GM13976 (cell line): ENCODE measurements at regions not wholly inside any gene's neighbourhood (a gene's known extent, or its start where the extent isn't known, plus 50 kb on each side); places are given as distances from the start of the nearest gene placed in this dataset.
"Not testable (repeated sequence)": the region's sequence is repeated elsewhere in the genome, so short reads cannot be mapped to it uniquely, and the experiment has no call there.

Source experiments
- DNase-seq: peaks from one replicate; pipeline ENCODE4 v3.0.0; 2012; ENCODE audit warnings: low spot score
- in situ Hi-C: fragments of 300-500 bp; cut with MboI; formaldehyde crosslinking; loops from one replicate; pipeline ENCODE4 v1.12.0; 2022; ENCODE audit warnings: low sequenced_read_pairs, mixed read lengths, inconsistent platforms; ENCODE audit not compliant: unreplicated experiment

DNA sequence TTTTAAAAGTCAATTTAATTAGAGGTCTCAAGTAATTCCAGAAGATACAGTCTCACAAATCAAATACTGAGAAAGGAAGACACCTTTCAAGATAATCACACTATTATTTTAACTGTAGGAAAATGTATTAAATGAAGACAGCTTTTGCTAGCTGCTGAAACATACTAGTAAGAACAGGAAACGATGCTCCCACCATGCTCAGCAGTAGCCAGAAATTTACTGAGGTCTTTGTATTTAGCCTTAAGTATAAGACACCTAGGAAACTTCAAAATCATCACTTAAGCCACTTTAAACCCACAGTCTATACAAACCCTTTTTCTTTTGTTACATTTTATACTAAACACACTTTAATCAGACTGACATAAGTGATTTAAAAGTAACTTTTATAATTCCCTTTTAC is 72.7 kb upstream of the NPIPB12 start:
- in situ Hi-C loops, DNase-seq: not testable (repeated sequence)

DNA sequence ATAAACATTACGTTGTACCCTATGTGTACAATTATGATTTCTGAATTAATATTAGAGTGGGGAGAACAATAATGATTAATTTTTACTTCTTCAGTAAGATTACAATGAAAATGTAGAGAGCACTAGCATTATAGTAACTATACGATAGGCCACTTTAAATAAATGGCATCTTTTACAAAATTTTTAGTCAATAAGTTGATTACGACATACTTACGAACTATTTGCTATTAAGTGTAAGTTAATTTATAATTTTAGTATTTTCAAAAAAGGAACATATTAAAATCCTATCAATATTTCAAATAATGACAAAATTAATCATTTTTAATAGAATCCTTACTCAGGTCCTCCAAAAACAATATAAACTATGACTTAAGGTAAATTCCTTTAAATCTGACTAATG is 75.6 kb upstream of the NPIPB12 start:
- in situ Hi-C loops, DNase-seq: not testable (repeated sequence)

DNA sequence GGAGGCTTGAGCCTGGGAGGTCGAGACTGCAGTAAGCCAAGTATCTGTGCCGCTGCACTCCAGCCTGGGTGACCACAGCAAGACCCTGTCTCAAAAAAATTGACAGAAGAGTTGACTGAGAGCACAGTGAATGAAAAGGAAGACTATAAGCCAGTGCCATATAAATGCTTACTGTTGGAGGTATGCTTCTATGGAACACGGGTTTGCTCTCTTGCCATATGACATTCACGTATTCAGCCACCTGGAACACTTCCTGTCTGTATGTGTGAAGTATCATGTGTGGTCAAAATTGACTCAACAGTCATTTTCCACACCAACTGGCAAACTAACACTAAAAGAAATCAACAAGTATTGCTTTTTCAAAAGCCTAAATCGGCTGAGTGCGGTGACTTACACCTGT is 71.1 kb upstream of the SPN start:
- DNase-seq, in situ Hi-C loops: not testable (repeated sequence)

DNA sequence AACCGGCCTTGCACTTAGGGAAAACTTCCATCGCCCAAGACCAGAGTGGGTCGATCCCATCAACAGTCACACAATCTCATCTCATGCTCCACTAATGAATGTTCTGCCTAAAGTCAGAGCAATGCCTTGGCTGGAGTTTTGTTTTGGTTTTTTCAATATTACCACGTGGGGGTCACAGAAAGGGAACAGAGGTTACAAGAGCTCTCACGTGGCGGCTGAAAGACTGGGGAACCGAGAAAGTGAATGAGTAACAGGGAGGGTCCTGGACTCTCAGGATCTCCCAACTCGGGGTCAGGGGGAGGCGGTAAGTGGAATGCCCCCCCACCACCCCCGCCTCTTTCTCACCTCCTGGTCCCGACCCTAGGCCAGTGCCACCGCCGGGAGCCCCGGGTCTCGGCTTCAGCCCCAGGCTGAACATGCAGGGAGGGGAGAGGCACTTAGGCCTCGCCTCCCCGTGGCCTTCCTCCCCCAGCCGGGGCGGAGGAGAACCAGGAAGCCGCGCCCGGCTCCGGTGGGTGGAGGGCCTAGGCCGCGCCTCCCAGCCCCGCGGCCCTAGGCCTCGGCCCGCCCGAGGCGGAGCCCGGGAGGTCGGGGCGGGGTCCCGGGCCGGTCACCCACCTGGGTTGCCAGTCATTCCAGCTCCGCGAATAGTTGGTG is 68.7 kb upstream of the SPN start:
- peak; percentile 46 for DNase-seq
- in situ Hi-C loops = not testable (repeated sequence)

DNA sequence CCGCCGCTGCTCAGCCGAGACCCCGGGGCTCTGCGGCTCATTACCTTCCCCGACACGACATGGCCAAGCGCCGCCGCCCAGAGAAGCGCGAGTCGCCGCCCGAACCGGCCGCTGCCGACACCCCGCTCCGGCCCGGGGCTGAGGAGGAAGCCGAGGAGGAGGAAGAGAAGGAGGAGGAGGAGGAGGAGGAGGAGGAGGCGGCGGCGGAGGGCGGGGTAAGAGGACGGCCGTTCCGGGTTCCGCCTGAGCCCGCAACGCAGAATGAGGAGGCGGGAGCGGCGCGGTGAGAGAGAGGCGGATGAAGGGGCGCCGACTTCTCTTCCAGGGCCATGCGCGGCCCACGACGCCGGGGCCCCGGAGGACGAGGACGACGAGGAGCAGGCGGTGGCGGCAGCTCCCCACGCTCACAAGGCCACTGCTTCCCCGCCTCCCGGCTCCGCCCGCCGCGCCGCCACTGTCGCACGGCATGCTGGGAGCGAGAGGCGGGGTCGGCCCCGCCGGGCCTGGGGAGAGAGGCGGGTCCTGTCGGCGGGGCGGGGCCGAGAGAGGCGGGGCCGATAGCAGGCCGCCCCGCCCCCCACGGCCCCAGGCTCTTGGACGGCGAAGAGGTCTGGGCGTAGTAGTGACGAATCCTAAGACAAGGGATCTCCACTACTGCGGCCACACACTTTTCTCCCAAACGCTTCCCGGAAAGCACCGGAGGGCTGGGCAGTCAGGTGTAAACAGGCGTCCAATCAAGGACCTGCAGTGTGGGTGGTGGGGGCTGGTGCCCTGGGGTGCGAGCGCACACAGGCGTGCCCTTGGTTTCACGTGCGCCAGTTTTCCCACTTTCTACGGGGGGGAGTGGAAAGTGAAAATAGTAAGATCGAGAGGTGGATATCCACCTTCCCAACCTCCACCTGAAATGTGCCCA is 67.9 kb upstream of the SPN start:
- in situ Hi-C loops = not testable (repeated sequence)
- DNase-seq = peak; percentile 70

DNA sequence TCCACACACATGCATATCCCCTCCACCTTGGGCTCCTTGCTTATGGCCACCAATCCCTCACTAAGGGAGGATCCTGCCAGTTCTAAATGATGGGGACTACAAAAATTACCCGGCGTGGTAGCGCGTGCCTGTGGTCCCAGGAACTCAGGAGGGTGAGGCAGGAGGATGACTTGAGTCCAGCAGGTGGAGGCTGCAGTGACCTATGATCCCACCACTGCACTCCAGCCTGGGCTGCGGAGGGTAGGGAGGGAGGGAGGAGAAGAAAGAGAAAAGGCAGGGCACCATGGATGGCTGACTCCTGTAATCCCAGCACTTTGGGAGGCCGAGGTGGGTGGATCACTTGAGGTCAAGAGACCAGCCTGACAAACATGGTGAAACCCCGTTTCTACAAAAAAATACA is 66.0 kb upstream of the SPN start:
- in situ Hi-C loops, DNase-seq: not testable (repeated sequence)

DNA sequence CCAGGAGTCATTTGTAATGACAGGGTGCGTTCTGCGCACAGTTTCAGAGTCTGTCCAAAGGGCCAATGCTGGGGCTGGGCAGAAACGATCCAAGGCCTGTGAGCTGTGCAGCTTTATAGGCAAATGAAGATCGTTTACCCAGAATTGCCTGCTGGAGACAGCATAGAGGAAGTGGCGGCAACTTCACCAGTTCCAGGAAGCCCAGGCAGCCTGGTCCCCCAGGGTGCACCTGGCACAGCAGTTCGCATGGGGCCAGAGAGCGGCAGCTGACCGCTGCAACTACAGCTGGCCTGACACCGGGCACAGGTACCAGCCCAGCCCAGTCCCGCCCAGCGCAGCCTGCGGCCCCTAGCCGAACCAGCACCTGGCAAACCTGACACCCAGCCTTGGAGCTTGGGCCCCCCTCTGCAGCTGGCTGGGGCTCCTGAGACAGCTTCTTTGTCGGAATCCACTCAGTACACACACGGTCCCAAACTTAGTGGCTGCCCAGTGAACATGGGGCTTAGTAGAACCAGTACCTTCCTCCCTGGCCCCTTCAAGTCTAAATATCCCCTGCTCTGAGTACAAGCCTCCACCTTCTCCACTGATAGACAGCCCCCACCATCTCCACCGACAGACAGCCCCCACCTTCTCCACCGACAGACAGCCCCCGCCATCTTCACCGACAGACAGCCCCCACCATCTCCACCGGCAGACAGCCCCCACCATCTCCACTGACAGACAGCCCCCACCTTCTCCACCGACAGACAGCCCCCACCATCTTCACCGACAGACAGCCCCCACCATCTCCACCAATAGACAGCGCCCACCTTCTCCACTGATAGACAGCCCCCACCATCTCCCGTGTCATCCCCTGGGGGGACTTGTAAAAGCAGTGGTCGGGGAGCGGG is 62.7 kb upstream of the SPN start:
- peak; percentile 28 for DNase-seq
- in situ Hi-C loops = not testable (repeated sequence)

DNA sequence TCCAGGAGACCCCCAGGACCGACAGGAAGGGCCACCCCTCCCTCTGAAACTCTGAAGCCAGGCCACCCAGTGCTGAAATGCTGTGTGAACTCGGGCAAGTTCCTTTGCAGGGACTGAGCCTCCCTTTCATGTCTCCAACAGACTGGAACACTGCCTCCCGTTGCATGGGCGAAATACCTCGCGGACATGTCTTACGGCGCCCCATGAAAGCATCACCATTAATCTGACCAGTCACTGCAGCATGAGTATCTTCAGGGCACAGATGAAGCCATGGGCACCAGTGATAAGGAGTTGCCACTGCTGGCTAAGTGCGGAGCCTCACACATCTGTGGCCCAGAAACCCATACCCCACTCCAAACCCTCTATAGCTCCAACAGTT is 60.8 kb upstream of the SPN start:
- DNase-seq, in situ Hi-C loops: not testable (repeated sequence)

DNA sequence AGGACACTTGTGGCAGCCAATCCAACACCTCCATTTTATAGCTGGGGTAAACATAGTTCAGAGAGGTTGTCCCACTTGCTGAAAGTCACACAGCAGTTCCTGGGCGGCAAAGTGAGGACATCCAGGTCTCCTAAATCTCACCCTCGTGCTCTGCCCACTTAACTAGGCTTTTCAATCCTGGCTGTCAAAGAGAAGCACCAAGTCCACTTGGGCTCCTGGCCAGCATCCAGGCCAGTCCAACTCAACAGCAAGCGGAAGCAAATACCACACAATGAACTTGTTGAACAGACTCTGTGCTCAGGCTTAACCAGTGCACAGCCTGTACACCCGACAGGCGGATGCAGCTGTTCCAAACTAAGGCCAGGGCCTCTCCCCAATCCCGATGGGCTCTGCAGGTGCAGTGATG is 60.4 kb upstream of the SPN start:
- DNase-seq, in situ Hi-C loops: not testable (repeated sequence)

DNA sequence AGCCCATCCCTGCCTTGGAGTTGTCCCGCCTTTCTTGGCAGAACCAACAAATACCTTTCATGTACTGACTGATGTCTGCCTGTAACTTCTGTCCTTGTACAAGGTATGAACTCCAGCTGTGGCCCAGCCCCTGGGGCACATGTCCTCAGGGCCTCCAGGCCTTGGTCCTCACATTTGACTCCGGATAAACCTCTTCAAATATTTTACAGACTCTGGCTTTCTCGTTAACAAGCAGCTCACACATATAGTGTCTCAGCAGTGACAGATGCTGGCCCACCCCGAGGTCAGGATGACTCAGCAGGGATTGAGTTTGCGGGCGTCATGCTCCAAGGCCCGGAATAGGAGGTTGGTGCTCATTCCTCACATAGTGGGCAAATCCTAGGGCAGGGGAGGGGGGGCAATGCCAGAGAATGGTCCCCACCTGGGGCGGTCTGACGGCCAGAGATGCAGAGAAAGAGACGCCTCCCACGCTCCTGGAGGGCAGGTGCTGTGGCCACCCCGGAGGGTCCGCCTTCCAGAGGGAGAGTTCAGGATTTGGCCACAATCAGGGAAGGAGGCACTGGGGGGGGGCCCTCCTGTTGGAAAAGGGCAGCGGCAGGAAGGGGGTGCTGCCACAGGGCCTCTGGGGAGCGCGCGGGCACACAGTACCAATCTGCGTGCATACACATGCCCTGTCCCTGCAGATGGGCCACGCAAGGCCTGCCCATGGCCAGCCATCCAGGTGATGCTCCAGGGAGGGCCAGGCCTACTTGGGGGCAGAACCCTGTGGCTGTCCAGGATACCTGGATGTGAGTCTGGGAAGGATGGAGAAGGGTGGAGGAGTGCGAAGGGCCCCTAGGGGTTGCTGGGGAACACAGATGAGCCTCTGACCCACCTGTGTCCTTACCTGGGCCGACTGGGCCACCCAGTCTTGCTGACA is 58.2 kb upstream of the SPN start:
- in situ Hi-C loops, DNase-seq: not testable (repeated sequence)

DNA sequence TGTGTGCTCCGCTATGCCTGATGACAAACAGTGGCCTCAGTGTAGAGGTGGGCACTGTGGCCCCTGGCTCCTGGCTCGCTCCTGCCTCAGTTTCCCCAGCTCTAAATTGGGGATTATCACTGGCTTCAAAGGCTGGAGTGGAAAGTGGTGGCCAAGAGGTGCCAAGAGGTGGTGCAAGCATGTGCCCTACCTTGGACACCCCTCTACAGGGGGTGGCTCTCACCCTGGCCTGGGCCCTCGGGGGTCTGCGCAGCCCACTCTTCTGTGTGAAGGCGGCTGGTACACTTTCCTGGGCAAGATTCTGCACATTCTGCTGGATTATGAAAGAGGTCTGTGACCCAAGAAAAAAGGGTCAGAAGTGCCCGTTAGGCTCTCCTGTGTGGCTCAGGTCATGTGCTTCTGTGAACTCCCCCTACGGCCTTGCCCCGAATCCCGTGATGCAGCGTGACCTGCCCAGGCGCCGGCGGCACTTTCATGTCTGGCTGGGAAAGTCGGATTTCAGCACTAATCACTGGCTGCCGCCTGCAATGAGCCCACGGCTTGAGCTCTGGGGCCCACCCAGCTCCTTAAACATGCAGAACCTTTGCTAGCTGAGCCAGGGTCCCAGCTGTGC is 57.3 kb upstream of the SPN start:
- in situ Hi-C loops, DNase-seq: not testable (repeated sequence)

DNA sequence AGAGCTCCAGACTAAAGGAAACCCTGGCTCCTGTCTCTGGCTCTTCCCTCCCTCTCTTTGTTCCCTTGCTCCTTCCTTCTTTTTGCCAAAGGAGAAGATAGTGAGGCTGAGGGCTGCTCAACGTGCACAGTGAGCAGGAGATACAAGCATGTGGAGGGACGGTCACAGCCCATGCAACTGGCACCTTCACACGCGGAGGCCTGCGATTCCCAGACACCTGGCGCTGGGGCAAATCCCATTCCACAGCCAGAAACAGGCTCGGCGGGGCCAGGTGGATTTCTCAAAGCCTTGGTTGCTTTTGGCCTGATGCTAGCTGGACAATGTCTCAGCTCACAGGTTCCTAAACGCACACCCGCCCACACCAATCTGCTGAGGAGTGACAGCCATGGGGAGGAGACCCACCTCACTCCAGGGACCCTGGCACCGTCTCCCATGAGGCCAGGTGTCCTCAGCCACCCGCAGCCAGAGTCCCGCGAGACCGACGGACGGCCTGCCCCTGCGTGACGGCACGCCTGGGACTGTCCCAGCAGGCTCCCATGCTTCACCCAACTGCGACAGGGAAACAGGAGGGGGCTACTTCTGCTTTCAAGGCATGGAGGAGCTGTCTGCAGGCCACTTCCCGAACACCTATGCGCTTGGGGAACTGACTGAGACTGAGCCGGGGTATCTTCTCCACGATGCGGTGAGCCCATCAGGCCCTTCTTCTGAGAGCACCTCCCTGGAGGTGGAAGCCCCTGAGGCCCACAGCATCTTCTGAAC is 56.2 kb upstream of the SPN start:
- in situ Hi-C loops, DNase-seq: not testable (repeated sequence)

DNA sequence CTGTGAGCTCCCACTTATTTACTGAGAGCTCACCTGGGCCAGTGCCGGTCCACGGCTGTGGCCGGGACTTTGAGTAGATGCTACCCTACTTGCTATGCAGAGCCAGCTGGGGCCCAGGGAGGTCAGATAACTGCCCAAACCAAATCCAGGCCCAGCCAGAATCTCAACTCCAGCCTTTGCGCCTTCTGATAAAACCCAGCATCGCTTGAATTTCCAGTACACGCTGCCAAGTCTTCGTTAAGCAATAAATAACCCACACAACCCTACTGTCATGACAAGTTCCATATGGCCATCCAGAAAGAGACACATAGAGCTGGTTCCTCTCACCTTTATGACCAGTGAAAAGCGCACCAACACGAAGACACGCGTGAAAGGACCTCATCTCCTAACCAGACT is 55.6 kb upstream of the SPN start:
- DNase-seq = not testable (repeated sequence)

DNA sequence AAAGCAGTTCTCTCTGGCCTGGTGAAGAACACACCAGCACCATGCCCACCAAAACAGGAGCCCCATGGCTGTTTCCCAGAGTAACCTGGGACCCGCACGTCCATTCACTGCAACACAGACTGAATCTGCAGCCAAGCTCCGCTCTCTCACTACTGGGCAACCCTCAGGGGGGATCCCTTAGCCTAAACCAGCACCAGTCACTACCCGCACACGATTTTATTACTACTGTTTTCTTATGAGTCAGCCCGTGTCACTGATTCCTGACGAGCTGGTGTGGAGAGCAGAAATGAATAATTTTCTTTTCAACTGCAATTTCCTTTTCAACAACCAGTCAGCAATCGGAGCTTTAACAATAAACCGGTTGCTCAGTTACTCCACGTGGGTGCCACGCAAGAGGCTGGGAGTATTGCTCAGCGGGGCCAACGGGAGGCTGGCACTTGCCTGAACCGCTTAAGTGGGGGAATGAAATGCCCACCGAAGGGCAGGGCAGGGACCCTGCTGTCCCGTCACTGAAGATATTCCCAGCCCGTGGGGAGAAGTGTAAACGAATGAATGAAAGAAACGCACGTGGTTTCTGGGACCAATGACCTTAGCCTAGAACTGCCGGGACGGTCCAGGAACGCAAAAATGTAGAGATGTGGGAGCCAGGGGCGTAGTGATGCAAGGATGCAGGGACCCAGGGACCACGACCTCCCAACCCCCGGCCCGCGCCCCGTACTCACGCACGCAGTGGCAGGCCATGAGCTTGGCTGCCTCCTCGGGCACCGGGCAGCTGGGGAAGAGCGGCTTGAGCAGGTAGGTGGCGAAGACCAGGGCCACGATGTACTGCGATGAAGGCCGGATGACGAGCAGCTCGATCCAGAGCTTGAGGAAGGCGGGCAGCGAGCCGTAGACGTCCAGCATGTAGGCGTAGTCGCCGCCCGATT is 50.4 kb upstream of the SPN start:
- in situ Hi-C loops, DNase-seq: not testable (repeated sequence)

More for the DNA sequence above, 55.6 kb upstream of the SPN start:
- in situ Hi-C loops = not testable (repeated sequence)
